ENCODE measurements at regions not wholly inside any gene's neighbourhood (a gene's known extent, or its start where the extent isn't known, plus 50 kb on each side); places are given as distances from the start of the nearest gene placed in this dataset.

DNA sequence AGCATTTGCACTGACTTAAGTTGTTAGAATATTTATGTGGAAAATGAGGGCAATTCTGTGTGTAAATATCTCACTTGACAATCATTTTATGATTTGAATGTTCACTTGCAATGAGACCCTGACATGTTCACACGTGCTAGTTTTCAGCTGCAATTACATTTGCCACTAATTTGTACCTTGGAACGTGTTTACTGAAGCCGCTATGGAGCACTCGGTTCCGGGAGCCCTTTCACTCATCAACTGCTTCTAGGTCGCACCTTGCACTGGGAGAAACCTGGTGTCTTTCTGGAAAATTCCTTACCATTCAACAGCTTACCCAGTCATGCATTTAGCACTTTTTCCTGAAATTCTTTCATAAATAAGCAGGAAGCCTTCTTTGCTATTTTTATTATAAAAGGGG is 229.6 kb downstream of the ZIC5 start:
- TF ChIP-seq, protein P1, sequence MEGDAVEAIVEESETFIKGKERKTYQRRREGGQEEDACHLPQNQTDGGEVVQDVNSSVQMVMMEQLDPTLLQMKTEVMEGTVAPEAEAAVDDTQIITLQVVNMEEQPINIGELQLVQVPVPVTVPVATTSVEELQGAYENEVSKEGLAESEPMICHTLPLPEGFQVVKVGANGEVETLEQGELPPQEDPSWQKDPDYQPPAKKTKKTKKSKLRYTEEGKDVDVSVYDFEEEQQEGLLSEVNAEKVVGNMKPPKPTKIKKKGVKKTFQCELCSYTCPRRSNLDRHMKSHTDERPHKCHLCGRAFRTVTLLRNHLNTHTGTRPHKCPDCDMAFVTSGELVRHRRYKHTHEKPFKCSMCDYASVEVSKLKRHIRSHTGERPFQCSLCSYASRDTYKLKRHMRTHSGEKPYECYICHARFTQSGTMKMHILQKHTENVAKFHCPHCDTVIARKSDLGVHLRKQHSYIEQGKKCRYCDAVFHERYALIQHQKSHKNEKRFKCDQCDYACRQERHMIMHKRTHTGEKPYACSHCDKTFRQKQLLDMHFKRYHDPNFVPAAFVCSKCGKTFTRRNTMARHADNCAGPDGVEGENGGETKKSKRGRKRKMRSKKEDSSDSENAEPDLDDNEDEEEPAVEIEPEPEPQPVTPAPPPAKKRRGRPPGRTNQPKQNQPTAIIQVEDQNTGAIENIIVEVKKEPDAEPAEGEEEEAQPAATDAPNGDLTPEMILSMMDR (IDR thresholded peaks at IDR 0.05) = no peak
- no peak for TF ChIP-seq POLR2A (IDR thresholded peaks at IDR 0.05)

Data from uterus (tissue), 2 donors.